ENCODE measurements at regions not wholly inside any gene's neighbourhood (a gene's known extent, or its start where the extent isn't known, plus 50 kb on each side); places are given as distances from the start of the nearest gene placed in this dataset.

GRCh38 chr2:105626966-105627340 is 117.8 kb upstream of the NCK2 start:
- Histone ChIP-seq H3K27me3 (ENCODE audit: control insufficient read depth, insufficient read depth, low read length) (peaks cover 10% of the 10 kb centered on the region), H3K27ac (ENCODE audit: low read depth, low read length) (no peak overlapping the region), H3K9me3 (ENCODE audit: control insufficient read depth, insufficient read depth, low read length) (no peaks in the 10 kb centered on the region), H3K4me3 (ENCODE audit: low read depth, low read length) (no peak overlapping the region)
- CTCF ChIA-PET: no interaction called here
- TF ChIP-seq CTCF (IDR thresholded peaks at IDR 0.05; ENCODE audit: low read depth, low read length): no peak
- POLR2A ChIA-PET: no interaction called here
- no peak for DNase-seq (ENCODE audit: low read depth, low spot score)

GRCh38 chr2:105626212-105626965 is 118.3 kb upstream of the NCK2 start:
- POLR2A ChIA-PET: no interaction called here
- no peak for DNase-seq (ENCODE audit: low read depth, low spot score)
- H3K9me3 ChIP-seq (ENCODE audit: control insufficient read depth, insufficient read depth, low read length): no peaks in the 10 kb centered on the region
- H3K4me3 ChIP-seq (ENCODE audit: low read depth, low read length): no peak overlapping the region
- H3K27ac ChIP-seq (ENCODE audit: low read depth, low read length): no peak overlapping the region
- CTCF ChIA-PET: no interaction called here
- TF ChIP-seq CTCF (IDR thresholded peaks at IDR 0.05; ENCODE audit: low read depth, low read length): no peak
- peaks cover 10% of the 10 kb centered on the region for H3K27me3 ChIP-seq (ENCODE audit: control insufficient read depth, insufficient read depth, low read length)

- Histone ChIP-seq H3K27ac (ENCODE audit: low read depth, low read length) (no peak overlapping the region), H3K4me3 (ENCODE audit: low read depth, low read length) (no peak overlapping the region), H3K9me3 (ENCODE audit: control insufficient read depth, insufficient read depth, low read length) (no peaks in the 10 kb centered on the region), H3K27me3 (ENCODE audit: control insufficient read depth, insufficient read depth, low read length) (peaks cover 12% of the 10 kb centered on the region)
- DNase-seq (ENCODE audit: low read depth, low spot score): no peak
- POLR2A ChIA-PET: no interaction called here
- CTCF ChIA-PET: no interaction called here
- no peak for TF ChIP-seq CTCF (IDR thresholded peaks at IDR 0.05; ENCODE audit: low read depth, low read length)
These were observed 119.1 kb upstream of the NCK2 start for GRCh38 chr2:105625632-105626031.

GRCh38 chr2:105621038-105621437 is 123.7 kb upstream of the NCK2 start:
- Histone ChIP-seq H3K9me3 (ENCODE audit: control insufficient read depth, insufficient read depth, low read length) (no peaks in the 10 kb centered on the region), H3K4me3 (ENCODE audit: low read depth, low read length) (no peak overlapping the region), H3K27ac (ENCODE audit: low read depth, low read length) (no peak overlapping the region), H3K27me3 (ENCODE audit: control insufficient read depth, insufficient read depth, low read length) (peaks cover 18% of the 10 kb centered on the region)
- DNase-seq (ENCODE audit: low read depth, low spot score): no peak
- ChIA-PET POLR2A (no interaction called here), CTCF (no interaction called here)
- TF ChIP-seq CTCF (IDR thresholded peaks at IDR 0.05; ENCODE audit: low read depth, low read length): no peak

GRCh38 chr2:105618351-105618659 is 126.4 kb upstream of the NCK2 start:
- Histone ChIP-seq H3K27me3 (ENCODE audit: control insufficient read depth, insufficient read depth, low read length) (peaks cover 12% of the 10 kb centered on the region), H3K9me3 (ENCODE audit: control insufficient read depth, insufficient read depth, low read length) (no peaks in the 10 kb centered on the region), H3K27ac (ENCODE audit: low read depth, low read length) (no peak overlapping the region), H3K4me3 (ENCODE audit: low read depth, low read length) (no peak overlapping the region)
- ChIA-PET CTCF (no interaction called here), POLR2A (no interaction called here)
- no peak for DNase-seq (ENCODE audit: low read depth, low spot score)
- TF ChIP-seq CTCF (IDR thresholded peaks at IDR 0.05; ENCODE audit: low read depth, low read length): no peak
